SK-N-SH (cell line): ENCODE measurements at regions not wholly inside any gene's neighbourhood (a gene's known extent, or its start where the extent isn't known, plus 50 kb on each side); places are given as distances from the start of the nearest gene placed in this dataset.

Source experiments
- CTCF ChIA-PET: fragments of 300-600, 350-600 bp; formaldehyde crosslinking; extraction: SDS; loops from one replicate; lab custom pipeline; 2021; lab: Yijun Ruan, JAX
- POLR2A ChIA-PET: fragments of 350-600 bp; sonication (Branson Sonifier 250); formaldehyde crosslinking; extraction: SDS; loops from one replicate; lab custom pipeline; 2020; ENCODE audit warnings: antibody characterized with exemption, inconsistent platforms; lab: Yijun Ruan, JAX
- DNase-seq: peaks from one replicate; pipeline ENCODE4 v3.0.0; 2012
- H2AFZ ChIP-seq: fragments of 200-600 bp; sonication (generic); 2 replicates; pipeline ENCODE4 v1.8.1; 2016; ENCODE audit warnings: antibody characterized with exemption, mild to moderate bottlenecking, low read depth
- H3F3A ChIP-seq: fragments of 200-600 bp; sonication (generic); replicated peaks from 2 replicates; pipeline ENCODE3; 2016; ENCODE audit warnings: antibody characterized with exemption, mild to moderate bottlenecking; ENCODE audit not compliant: insufficient read depth
- H3K27ac ChIP-seq, 2 experiments: fragments of 200-500 bp in 1 of 2; fragments of 200-600 bp in 1 of 2; sonication (Bioruptor generic) in 1 of 2; sonication (generic), shearing (Covaris generic) in 1 of 2; 2 replicates each; pipeline versions ENCODE4 v1.5.1 to v1.6.1; 2014 to 2016; ENCODE audit warnings: low read depth in 2 of 2, inconsistent platforms in 1 of 2, low read length in 1 of 2, mild to moderate bottlenecking in 1 of 2, mixed read lengths in 1 of 2
- H3K27me3 ChIP-seq: fragments of 200-600 bp; sonication (generic), shearing (Covaris generic); 2 replicates; pipeline ENCODE4 v1.6.1; 2016; ENCODE audit warnings: mixed run types; ENCODE audit not compliant: insufficient read depth
- H3K36me3 ChIP-seq, 2 experiments: fragments of 200-500 bp in 1 of 2; fragments of 200-600 bp in 1 of 2; sonication (Bioruptor generic) in 1 of 2; sonication (generic) in 1 of 2; replicated peaks in 1 of 2; 2 replicates each; pipeline versions ENCODE3 to v1.5.1; 2014 to 2016; ENCODE audit warnings: low read length in 1 of 2, mild to moderate bottlenecking in 1 of 2; ENCODE audit not compliant: insufficient read depth in 2 of 2, control insufficient read depth in 1 of 2
- H3K4me1 ChIP-seq, 2 experiments: fragments of 200-500 bp in 1 of 2; fragments of 200-600 bp in 1 of 2; sonication (Bioruptor generic) in 1 of 2; sonication (generic), shearing (Covaris generic) in 1 of 2; 2 replicates each; pipeline versions ENCODE4 v1.5.1 to v1.6.1; 2014 to 2016; ENCODE audit warnings: low read depth in 1 of 2, low read length in 1 of 2, mixed run types in 1 of 2; ENCODE audit not compliant: insufficient read depth in 2 of 2, control insufficient read depth in 1 of 2
- H3K4me2 ChIP-seq: fragments of 200-600 bp; sonication (generic), shearing (Covaris generic); 2 replicates; pipeline ENCODE4 v1.6.1; 2017; ENCODE audit warnings: mixed run types
- H3K4me3 ChIP-seq, 2 experiments: fragments of 200-500 bp in 1 of 2; fragments of 200-600 bp in 1 of 2; sonication (Bioruptor generic) in 1 of 2; sonication (generic), shearing (Covaris generic) in 1 of 2; 2 replicates each; pipeline versions ENCODE4 v1.5.1 to v1.8.1; 2014 to 2016; ENCODE audit warnings: low read depth in 2 of 2, inconsistent platforms in 1 of 2, low read length in 1 of 2, mild to moderate bottlenecking in 1 of 2, mixed read lengths in 1 of 2, moderate library complexity in 1 of 2
- H3K79me2 ChIP-seq: fragments of 200-600 bp; sonication (generic); 2 replicates; pipeline ENCODE4 v1.8.1; 2017; ENCODE audit warnings: mild to moderate bottlenecking; ENCODE audit not compliant: insufficient read depth
- H3K9ac ChIP-seq: fragments of 200-600 bp; sonication (generic); 2 replicates; pipeline ENCODE4 v1.6.1; 2017; ENCODE audit warnings: mixed run types
- H3K9me2 ChIP-seq: fragments of 200-600 bp; sonication (generic); 2 replicates; pipeline ENCODE4 v1.6.1; 2017; ENCODE audit warnings: mixed run types
- H3K9me3 ChIP-seq: fragments of 200-600 bp; sonication (generic); 2 replicates; pipeline ENCODE4 v1.6.1; 2017; ENCODE audit warnings: mixed run types, mild to moderate bottlenecking, moderate library complexity
- H4K20me1 ChIP-seq: fragments of 200-600 bp; sonication (generic); 2 replicates; pipeline ENCODE4 v1.6.1; 2017; ENCODE audit warnings: mild to moderate bottlenecking, mixed run types; ENCODE audit not compliant: insufficient read depth
- CTCF ChIP-seq: fragments of 200-600 bp; sonication (generic); IDR thresholded peaks from 2 replicates; pipeline ENCODE4 v1.6.1; 2017; ENCODE audit warnings: antibody characterized with exemption, mild to moderate bottlenecking, moderate library complexity
- ELF1 ChIP-seq: IDR thresholded peaks from 2 replicates; pipeline ENCODE4 v1.4.0; 2012
- EZH2phosphoT487 ChIP-seq: fragments of 200-600 bp; sonication (generic); IDR thresholded peaks from 2 replicates; pipeline ENCODE4 v1.6.1; 2017; ENCODE audit warnings: low read depth, mixed run types, mild to moderate bottlenecking, antibody characterized with exemption, moderate library complexity, borderline replicate concordance
- FOSL2 ChIP-seq: IDR thresholded peaks from 2 replicates; pipeline ENCODE4 v1.4.0; 2012; ENCODE audit warnings: low read depth, mild to moderate bottlenecking, moderate library complexity, borderline replicate concordance
- FOXJ3 ChIP-seq: sonication (generic); formaldehyde crosslinking; IDR thresholded peaks from 2 replicates; pipeline ENCODE4 v1.5.1; 2020; ENCODE audit warnings: mild to moderate bottlenecking, missing genetic modification reagents
- JUND ChIP-seq: IDR thresholded peaks from 2 replicates; pipeline ENCODE4 v1.4.0; 2012
- MEF2A ChIP-seq: IDR thresholded peaks from 2 replicates; pipeline ENCODE4 v1.4.0; 2012; ENCODE audit warnings: low read depth, borderline replicate concordance
- NFIC ChIP-seq: IDR thresholded peaks from 2 replicates; pipeline ENCODE4 v1.4.0; 2012; ENCODE audit warnings: borderline replicate concordance
- NRF1 ChIP-seq: IDR thresholded peaks from 2 replicates; pipeline ENCODE4 v1.6.1; 2012; ENCODE audit warnings: low read depth, mild to moderate bottlenecking, low read length
- PBX3 ChIP-seq: IDR thresholded peaks from 2 replicates; pipeline ENCODE4; 2012
- POLR2AphosphoS5 ChIP-seq: IDR thresholded peaks from 2 replicates; pipeline ENCODE4 v1.6.1; 2012; ENCODE audit warnings: low read depth, low read length
- RAD21 ChIP-seq: IDR thresholded peaks from 2 replicates; pipeline ENCODE4 v1.6.1; 2012; ENCODE audit warnings: mild to moderate bottlenecking, low read length
- REST ChIP-seq: IDR thresholded peaks from 2 replicates; pipeline ENCODE4 v1.6.1; 2012; ENCODE audit warnings: mild to moderate bottlenecking, low read depth, low read length, moderate library complexity
- RFX5 ChIP-seq: IDR thresholded peaks from 2 replicates; pipeline ENCODE4 v1.6.1; 2012; ENCODE audit warnings: mild to moderate bottlenecking, improper control_type of control experiment, low read length
- RXRA ChIP-seq: IDR thresholded peaks from 2 replicates; pipeline ENCODE4 v1.4.0; 2012; ENCODE audit warnings: low read depth, mild to moderate bottlenecking, borderline replicate concordance
- SIN3A ChIP-seq: IDR thresholded peaks from 2 replicates; pipeline ENCODE4 v1.6.1; 2012; ENCODE audit warnings: low read depth, mild to moderate bottlenecking, low read length, moderate library complexity, borderline replicate concordance
- TAF1 ChIP-seq: IDR thresholded peaks from 2 replicates; pipeline ENCODE4 v1.6.1; 2012; ENCODE audit warnings: low read depth, mild to moderate bottlenecking, low read length, moderate library complexity, borderline replicate concordance
- TEAD4 ChIP-seq: IDR thresholded peaks from 2 replicates; pipeline ENCODE4 v1.4.0; 2012; ENCODE audit warnings: mild to moderate bottlenecking, borderline replicate concordance; ENCODE audit not compliant: insufficient read depth
- whole genome bisulfite sequencing: methylation state at CpG from one replicate; pipeline ENCODE4 v1.1.6; 2017; ENCODE audit warnings: low lambda C conversion rate; 5-methylcytosine and 5-hydroxymethylcytosine counted together
- TF ChIP-seq, protein P1 (sequence below): fragments of 150-350 bp; IDR thresholded peaks from 2 replicates; pipeline ENCODE4 v1.6.1; 2016; ENCODE audit warnings: mild to moderate bottlenecking, low read depth, low read length
- TF ChIP-seq, protein P2 (sequence below): IDR thresholded peaks from 2 replicates; pipeline ENCODE4 v1.4.0; 2012; ENCODE audit warnings: low read depth, borderline replicate concordance
- TF ChIP-seq, protein P3 (sequence below): fragments of 150-350 bp; IDR thresholded peaks from 2 replicates; pipeline ENCODE4 v1.6.1; 2017; ENCODE audit warnings: antibody characterized with exemption, low read length, low read depth, borderline replicate concordance

GRCh38 chr11:122348659-122349409 lies 232.8 kb upstream of the BLID start (continued):
- no peak for TF ChIP-seq SIN3A
- TF ChIP-seq ELF1 = no peak
- no peak for TF ChIP-seq FOXJ3

GRCh38 chr11:122346006-122346405 lies 230.0 kb upstream of the BLID start:
- DNase-seq = no peak
- H3K27ac ChIP-seq = no peak overlapping the region
- ChIA-PET POLR2A (no interaction called here), CTCF (no interaction called here)
- H3K4me2 ChIP-seq = no peak overlapping the region
- H3K27me3 ChIP-seq = no peaks in the 10 kb centered on the region
- WGBS = 61% methylated on average over 2 of the region's 2 CpGs
- H4K20me1 ChIP-seq = no peaks in the 10 kb centered on the region
- no peak overlapping the region for H3K4me3 ChIP-seq
- no peaks in the 10 kb centered on the region for H3K79me2 ChIP-seq
- H3K9ac ChIP-seq = no peak overlapping the region
- no peak overlapping the region for H2AFZ ChIP-seq
- H3F3A ChIP-seq = no peaks in the 10 kb centered on the region
- no peaks in the 10 kb centered on the region for H3K9me3 ChIP-seq
- H3K9me2 ChIP-seq = no peaks in the 10 kb centered on the region
- TF ChIP-seq TEAD4 (no peak), MEF2A (no peak), EZH2phosphoT487 (no peak), RAD21 (no peak), FOSL2 (no peak), NFIC (no peak), JUND (no peak), REST (no peak), POLR2AphosphoS5 (no peak), SIN3A (no peak), RFX5 (no peak), FOXJ3 (no peak), RXRA (no peak), CTCF (no peak), TAF1 (no peak), NRF1 (no peak), PBX3 (no peak)
- TF ChIP-seq, protein P1, sequence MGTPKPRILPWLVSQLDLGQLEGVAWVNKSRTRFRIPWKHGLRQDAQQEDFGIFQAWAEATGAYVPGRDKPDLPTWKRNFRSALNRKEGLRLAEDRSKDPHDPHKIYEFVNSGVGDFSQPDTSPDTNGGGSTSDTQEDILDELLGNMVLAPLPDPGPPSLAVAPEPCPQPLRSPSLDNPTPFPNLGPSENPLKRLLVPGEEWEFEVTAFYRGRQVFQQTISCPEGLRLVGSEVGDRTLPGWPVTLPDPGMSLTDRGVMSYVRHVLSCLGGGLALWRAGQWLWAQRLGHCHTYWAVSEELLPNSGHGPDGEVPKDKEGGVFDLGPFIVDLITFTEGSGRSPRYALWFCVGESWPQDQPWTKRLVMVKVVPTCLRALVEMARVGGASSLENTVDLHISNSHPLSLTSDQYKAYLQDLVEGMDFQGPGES = no peak
- TF ChIP-seq, protein P2, sequence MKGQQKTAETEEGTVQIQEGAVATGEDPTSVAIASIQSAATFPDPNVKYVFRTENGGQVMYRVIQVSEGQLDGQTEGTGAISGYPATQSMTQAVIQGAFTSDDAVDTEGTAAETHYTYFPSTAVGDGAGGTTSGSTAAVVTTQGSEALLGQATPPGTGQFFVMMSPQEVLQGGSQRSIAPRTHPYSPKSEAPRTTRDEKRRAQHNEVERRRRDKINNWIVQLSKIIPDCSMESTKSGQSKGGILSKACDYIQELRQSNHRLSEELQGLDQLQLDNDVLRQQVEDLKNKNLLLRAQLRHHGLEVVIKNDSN = no peak
- TF ChIP-seq, protein P3, sequence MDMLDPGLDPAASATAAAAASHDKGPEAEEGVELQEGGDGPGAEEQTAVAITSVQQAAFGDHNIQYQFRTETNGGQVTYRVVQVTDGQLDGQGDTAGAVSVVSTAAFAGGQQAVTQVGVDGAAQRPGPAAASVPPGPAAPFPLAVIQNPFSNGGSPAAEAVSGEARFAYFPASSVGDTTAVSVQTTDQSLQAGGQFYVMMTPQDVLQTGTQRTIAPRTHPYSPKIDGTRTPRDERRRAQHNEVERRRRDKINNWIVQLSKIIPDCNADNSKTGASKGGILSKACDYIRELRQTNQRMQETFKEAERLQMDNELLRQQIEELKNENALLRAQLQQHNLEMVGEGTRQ = no peak
- H3K36me3 ChIP-seq = no peaks in the 10 kb centered on the region
- H3K4me1 ChIP-seq = peaks cover 0 to 4% of the 10 kb centered on the region in 2 experiments; a peak in 1 of 4 replicates
